ENCODE measurements at regions not wholly inside any gene's neighbourhood (a gene's known extent, or its start where the extent isn't known, plus 50 kb on each side); places are given as distances from the start of the nearest gene placed in this dataset.

DNA sequence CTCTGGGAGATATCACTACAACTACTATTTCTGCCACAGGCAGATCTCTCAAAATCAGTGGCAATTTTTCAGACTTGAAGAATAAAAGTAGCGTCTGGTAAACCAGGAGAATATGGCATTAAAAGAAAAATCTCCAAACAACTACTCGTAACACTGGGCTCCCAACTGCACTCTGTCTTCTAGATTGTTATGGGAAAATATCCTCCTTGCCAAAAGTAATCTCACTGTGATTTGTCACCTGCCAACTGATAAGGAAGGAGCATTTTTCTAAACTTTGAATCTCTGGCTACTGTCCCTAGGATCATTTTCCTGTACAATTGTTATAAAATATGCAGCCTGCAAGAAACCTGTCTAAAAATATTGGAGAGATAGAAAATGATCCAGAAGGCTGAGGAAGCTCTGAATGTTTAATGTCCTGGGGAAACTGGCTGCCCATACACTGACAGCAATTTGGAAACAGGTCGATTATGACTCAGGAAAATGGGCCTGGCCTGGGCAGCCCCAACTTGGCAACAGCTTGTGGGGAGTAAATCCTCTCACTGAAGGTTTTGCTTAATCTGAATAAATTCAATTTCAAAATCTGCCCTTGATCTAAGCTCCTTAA is 90.5 kb upstream of the DBX1 start:
- no peak for DNase-seq (ENCODE audit: low spot score)

DNA sequence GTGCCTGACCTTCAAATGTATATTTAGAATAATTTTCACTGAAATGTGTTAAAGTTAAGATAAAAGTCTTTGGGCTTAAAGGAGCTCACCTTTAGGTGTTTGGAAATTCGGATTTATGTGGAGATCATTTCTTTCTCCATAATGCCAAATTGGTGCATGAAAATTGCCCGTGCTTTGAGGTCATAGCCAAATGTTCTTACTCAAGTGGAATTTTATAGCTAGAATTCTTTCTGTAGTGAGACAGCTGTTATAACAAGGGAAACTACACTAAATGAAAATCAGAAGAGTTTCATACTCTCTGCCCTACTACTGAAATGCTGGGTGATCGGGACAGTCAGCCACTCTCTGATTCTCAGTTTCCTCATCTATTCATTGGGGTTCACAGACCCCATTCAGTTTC is 89.5 kb upstream of the DBX1 start:
- DNase-seq (ENCODE audit: low spot score): no peak

DNA sequence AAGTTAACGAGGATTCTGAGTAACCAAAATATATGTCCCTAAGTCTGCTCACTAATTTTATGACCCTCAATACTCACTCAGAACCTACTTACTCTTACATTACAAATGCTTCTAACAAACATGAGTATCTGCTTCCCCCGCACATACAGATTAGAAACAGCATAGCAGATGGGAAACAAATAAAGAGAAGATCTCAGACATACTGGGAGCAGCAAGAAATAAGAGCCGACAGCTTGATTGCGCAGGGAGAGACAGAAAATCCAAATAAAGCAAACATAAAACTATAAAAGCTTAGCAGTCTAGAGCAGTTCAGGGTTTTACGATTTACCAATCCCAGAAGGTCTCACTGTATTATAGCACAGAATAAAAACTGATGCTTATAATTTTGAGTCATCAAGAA is 89.1 kb upstream of the DBX1 start:
- no peak for DNase-seq (ENCODE audit: low spot score)

DNA sequence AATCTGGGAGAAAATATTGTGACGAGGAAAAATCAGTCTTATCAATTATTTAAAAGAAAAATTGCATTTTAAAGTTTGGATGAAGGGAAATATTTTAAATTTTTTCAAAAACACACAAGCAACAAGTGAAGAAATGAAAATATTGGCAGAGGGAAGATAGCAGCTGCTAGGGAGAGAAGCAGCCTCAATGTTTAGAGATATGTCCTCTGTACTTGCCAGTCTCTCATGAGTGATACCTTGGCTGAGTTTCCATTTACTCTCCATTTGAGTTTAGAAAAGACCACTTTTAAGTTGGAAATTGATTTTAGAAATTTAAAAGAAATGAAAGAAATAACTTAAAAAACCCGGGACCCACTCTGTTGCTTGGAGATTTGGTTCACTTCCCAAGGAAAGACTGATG is 88.6 kb upstream of the DBX1 start:
- DNase-seq (ENCODE audit: low spot score): no peak

DNA sequence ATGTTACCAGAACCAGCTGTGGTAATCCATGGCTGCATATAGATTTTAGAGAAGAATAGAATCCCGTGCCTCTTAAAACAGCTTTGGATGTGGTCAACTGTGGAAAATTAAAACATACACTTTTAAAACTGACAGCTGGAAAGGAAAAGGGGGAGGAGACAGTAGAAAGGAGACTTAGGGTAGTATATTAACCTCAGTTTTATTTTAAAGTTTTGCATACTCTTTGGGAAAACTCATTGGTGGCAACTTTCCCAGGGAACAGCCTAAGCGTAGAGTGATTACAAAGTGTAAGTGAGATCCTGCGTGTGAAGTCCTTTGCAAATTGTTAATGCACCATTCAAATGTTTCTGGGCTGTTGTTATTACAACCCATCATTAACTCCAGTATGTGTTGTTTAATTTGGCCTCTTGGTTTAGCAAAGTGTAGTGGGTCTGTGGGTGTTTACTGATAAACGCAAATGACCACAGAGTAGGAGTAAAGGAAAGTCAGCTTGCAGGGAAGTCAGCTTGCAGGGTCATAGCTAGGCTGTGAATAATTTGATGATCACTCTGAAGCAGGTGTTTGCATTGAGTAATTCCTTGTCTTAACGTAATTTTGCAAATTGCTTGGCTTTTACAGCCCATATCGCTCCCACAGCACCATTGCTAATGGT is 88.0 kb upstream of the DBX1 start:
- no peak for DNase-seq (ENCODE audit: low spot score)

DNA sequence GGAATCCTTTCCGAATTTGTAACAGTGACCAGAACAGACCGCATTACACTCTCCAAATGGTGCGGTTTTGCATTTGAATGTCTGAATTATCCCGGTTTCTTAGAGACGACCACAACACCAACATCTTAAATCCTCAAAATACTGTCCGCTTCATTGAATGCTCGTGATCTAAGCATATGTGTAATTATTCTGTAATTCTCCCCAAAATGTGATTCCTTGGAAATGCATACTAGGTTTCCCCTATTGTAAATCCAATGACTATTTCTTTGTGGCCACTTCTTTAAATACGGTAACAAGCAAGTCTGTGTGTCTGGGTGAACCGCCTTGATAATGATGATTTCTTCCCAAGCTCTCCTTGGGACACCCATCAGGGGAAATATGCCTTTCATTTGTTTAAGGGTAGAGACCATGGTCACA is 87.3 kb upstream of the DBX1 start:
- no peak for DNase-seq (ENCODE audit: low spot score)

DNA sequence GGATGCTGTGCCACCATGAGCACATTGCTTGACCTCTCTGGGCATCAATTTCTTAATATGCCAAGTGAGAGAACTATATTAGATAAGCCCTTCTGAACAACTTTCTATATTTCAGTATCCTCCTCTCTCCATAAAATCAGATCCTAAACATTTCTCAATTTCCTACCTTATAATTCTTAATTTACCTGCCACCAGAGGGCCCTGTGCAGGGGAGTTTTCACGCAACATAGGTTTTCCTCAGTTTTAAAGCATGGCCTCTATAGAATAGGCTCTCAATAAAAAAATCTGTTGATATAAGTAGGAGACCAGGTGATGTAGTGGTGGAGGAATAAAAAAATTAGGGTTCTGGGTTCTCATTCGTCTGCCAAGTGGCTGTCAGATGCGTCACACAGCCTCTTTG is 83.7 kb upstream of the DBX1 start:
- DNase-seq (ENCODE audit: low spot score): no peak

DNA sequence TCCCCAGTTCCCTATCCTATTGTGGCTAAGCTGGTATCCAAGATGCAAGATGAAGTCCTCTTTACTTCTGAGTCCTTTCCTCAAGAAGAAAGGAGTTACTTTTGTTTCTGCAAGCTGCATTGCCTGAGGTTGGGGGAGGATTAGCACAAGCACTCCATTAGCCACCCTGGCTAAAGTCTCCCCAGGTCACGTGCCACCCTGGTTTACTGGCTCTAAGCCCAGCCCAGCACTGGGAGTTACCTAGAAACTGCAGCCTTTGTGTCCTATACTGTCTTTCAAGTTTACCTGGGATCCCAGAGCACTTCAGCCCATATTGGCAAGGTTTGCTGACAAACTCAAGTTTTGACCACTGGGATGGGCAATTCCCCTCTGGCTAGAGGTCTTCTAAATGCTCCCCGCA is 78.4 kb upstream of the DBX1 start:
- DNase-seq (ENCODE audit: low spot score): no peak

DNA sequence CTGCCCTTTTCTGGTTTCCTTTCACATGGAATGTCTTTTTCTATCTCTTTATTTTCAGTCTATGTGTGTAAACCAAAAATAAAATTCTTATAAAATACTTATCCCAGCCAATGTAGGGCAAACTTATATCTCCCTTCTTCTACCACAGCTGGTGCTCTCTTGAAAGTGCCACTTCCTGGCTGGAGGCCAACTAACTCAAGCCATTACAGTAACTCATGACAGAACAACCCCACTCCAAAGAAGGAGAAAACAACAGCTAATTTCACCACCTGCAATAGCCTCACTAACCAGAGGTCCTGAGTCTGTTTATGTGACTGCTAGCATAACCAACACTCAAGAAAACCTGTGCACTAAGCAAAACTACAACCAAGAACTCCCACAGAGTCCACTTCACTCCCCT is 74.9 kb upstream of the DBX1 start:
- DNase-seq (ENCODE audit: low spot score): no peak

DNA sequence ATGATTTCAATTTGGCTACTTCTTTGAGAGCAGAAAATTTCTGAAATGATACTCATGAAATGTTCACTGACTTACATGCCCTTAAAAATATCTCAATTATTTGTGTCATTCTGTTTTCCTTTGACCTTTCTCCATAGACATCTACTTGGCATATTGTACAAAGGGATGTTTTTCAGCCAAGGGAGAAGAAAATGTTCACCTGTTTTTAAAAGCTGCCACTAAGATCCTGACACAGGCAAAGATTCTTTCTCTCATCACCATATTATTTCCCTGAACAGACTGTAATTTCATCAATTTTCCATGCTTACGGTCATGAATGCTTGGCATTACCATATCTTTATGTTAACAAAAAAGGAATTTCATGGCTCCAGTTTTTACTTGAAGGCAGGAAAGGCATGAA is 67.4 kb upstream of the DBX1 start:
- no peak for DNase-seq (ENCODE audit: low spot score)

DNA sequence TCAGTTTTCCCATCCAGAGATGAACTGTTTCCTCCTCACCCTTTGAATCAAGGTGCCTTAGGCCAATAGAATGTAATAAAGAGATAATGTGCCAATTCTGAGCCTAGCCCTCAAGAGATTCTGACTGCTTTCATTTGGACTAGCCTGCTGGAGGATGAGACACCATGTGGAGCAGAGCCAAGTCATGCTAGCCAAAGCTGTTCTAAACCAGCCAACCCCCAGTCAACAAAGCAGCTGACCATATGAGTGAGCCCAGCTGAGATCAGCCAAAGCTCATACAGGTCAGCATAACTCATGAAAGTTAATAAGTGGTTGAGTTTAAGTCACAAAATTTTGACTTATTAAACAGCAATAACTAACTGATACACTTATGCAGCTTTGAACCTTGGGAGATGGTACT is 66.7 kb upstream of the DBX1 start:
- DNase-seq (ENCODE audit: low spot score): peak; percentile 51

DNA sequence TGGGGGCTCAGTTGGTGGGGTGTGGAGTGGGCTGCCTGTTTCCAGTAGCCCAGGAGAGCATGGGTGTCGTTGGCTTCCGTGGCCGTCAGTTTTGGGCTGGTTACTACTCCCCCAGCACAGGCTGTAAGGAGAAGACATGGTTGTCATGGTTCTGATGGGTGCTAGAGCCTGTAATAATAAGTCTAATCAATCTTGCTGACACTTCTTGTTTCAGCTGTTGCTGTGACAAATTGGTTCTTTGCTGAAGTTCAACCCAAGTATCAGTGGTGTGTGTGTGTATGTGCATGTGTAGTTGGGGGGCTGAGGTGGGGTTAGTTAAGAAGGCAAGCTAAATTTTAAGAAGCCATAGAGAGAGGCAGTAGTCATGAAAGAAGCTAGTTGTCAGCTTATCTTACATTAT is 61.3 kb upstream of the DBX1 start:
- no peak for DNase-seq (ENCODE audit: low spot score)

DNA sequence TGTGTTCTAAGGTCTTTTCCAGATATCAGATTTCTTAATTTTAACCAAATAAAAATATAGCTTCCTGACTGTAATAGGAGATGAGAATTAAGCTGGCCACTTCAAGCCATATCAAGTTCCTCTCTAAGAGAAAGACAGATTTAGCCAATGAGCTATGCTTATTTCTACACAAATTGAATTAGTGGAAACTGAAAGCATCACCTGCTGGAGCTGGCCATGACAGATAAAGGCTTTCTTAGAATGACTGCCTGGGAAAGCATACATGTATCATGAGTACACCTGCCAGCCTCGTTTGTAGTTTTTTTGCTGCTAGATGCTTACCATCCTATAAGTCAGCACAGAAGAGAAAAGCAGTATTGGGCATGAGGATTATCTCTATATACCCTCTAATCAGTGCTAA is 53.5 kb upstream of the DBX1 start:
- no peak for DNase-seq (ENCODE audit: low spot score)

DNA sequence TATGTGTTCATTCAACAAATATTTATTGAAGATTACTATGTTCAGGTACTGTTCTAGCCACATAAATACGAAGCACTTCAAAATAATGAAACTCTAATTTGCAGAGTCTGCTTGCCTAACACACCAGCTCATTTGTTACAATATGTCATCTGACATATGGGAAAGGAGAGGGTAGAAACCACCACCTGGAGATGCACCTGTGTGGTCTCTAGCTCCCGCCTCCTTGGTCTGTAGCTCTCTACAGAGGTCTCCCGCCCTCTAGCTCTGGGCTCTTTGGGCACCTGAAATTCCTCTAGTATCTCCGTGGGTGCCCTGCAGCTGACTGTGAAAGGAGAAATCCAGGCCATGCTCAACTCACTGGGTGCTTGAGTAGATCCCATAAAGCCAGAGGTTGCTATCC is 51.4 kb upstream of the DBX1 start:
- DNase-seq (ENCODE audit: low spot score): no peak

Measured in RKO (cell line).